ENCODE measurements at regions not wholly inside any gene's neighbourhood (a gene's known extent, or its start where the extent isn't known, plus 50 kb on each side); places are given as distances from the start of the nearest gene placed in this dataset.

- TF ChIP-seq THRB (CRISPR knock-in tag; conservative IDR thresholded peaks at IDR 0.05), result no peak
- no peak for TF ChIP-seq BMI1 (IDR thresholded peaks at IDR 0.05; ENCODE audit: low read length)
- no peak for TF ChIP-seq UBTF (IDR thresholded peaks at IDR 0.05; ENCODE audit: borderline replicate concordance in 1 of 2, low read depth in 2 of 2, low read length in 2 of 2)
- TF ChIP-seq THRAP3 (IDR thresholded peaks at IDR 0.05; ENCODE audit: borderline replicate concordance), result no peak
- TF ChIP-seq CHD1 (IDR thresholded peaks at IDR 0.05; ENCODE audit: low read length), result no peak
These were observed 820.8 kb downstream of the IGSF11 start (continued) for GRCh38 chr3:118213892-118214291.

GRCh38 chr3:118226206-118226605 is 808.4 kb downstream of the IGSF11 start:
- FAIRE-seq, result no peak
- Histone ChIP-seq H3K9me1 (ENCODE audit: control insufficient read depth, insufficient read depth, low read length) (no peaks in the 10 kb centered on the region), H3K9ac (ENCODE audit: insufficient read depth in 1 of 2, low read depth in 2 of 2, low read length in 2 of 2) (no peak overlapping the region), H3K27me3 (ENCODE audit: control insufficient read depth in 2 of 2, insufficient read depth in 2 of 2, low read length in 2 of 2) (no peaks in the 10 kb centered on the region), H3K9me3 (replicated peaks; ENCODE audit: control insufficient read depth, insufficient read depth, low read depth, low read length) (no peaks in the 10 kb centered on the region), H3K4me3 (no peak overlapping the region), H3K4me2 (ENCODE audit: insufficient read depth, low read length) (no peak overlapping the region), H3K4me1 (replicated peaks in 1 of 2; ENCODE audit: control insufficient read depth in 2 of 2, insufficient read depth in 2 of 2, low read length in 2 of 2) (no peaks in the 10 kb centered on the region), H3K27ac (ENCODE audit: extremely low read depth, low read depth, low read length) (no peak overlapping the region), H3K36me3 (ENCODE audit: control insufficient read depth, insufficient read depth, low read length) (no peaks in the 10 kb centered on the region), H4K20me1 (replicated peaks; ENCODE audit: control insufficient read depth, insufficient read depth, low read length) (no peaks in the 10 kb centered on the region), H2AFZ (ENCODE audit: low read depth, low read length) (no peak overlapping the region), H3K79me2 (ENCODE audit: control insufficient read depth, insufficient read depth, low read length) (no peaks in the 10 kb centered on the region)
- no peak for DNase-seq (ENCODE audit: extremely low read depth in 1 of 4, low spot score in 3 of 4)
- ATAC-seq, result no peak
- in situ Hi-C loops (cut with MboI) (no loop called here), intact Hi-C loops (cut with micrococcal nuclease) (no loop called here)
- ChIA-PET CTCF (ENCODE audit: low intra/inter-chr PET ratio) (no interaction called here), POLR2A (no interaction called here)
- 0% methylated on average over 3 of the region's 3 CpGs for WGBS (ENCODE audit: insufficient coverage, low coverage, missing lambda C conversion rate)
- TF ChIP-seq FOXM1 (IDR thresholded peaks at IDR 0.05; ENCODE audit: low read depth) (no peak), FOXM1 (CRISPR knock-in tag; IDR thresholded peaks at IDR 0.05; ENCODE audit: low read depth) (no peak), ETV6 (IDR thresholded peaks at IDR 0.05; ENCODE audit: borderline replicate concordance in 1 of 2, low read depth in 2 of 2, low read length in 1 of 2) (no peak), ETV6 (CRISPR knock-in tag; IDR thresholded peaks at IDR 0.05; ENCODE audit: borderline replicate concordance) (no peak), ZBTB12 (CRISPR knock-in tag; IDR thresholded peaks at IDR 0.05) (no peak), ZNF174 (CRISPR knock-in tag; IDR thresholded peaks at IDR 0.05) (no peak), CREB3 (tag; conservative IDR thresholded peaks at IDR 0.05; ENCODE audit: low read depth) (no peak), SRSF1 (IDR thresholded peaks at IDR 0.05; ENCODE audit: low read depth, low read length) (no peak), NFATC3 (IDR thresholded peaks at IDR 0.05) (no peak)
- no TSS peak for BruUV-seq (replicated peaks)

All from K562 (cell line).